HepG2 (cell line): ENCODE measurements at regions not wholly inside any gene's neighbourhood (a gene's known extent, or its start where the extent isn't known, plus 50 kb on each side); places are given as distances from the start of the nearest gene placed in this dataset.

Source experiments
- AGO2 ChIP-seq: fragments of 200-400 bp; formaldehyde crosslinking; optimal IDR thresholded peaks from 2 replicates; pipeline ENCODE3; 2017; ENCODE audit warnings: mild to moderate bottlenecking, low read depth, low read length, moderate library complexity
- MED8 ChIP-seq: sonication (generic); formaldehyde crosslinking; IDR thresholded peaks from 2 replicates; pipeline ENCODE4 v1.8.1; 2023; ENCODE audit warnings: mild to moderate bottlenecking, missing genetic modification reagents; ENCODE audit not compliant: insufficient replicate concordance
- PRDM15 ChIP-seq: sonication (generic); formaldehyde crosslinking; IDR thresholded peaks from 2 replicates; pipeline ENCODE4 v1.4.0; 2020; ENCODE audit warnings: missing genetic modification reagents
- XBP1 ChIP-seq: sonication (generic); formaldehyde crosslinking; IDR thresholded peaks from 2 replicates; pipeline ENCODE4 v1.5.0; 2020; ENCODE audit warnings: missing genetic modification reagents
- ZNF10 ChIP-seq: sonication (generic); formaldehyde crosslinking; IDR thresholded peaks from 2 replicates; pipeline ENCODE4 v1.4.0; 2020; ENCODE audit warnings: mild to moderate bottlenecking, low read depth, missing genetic modification reagents, borderline replicate concordance
- ZNF414 ChIP-seq: sonication (generic); formaldehyde crosslinking; IDR thresholded peaks from 2 replicates; pipeline ENCODE4 v1.5.0; 2020; ENCODE audit warnings: missing genetic modification reagents
- ZNF609 ChIP-seq: sonication (generic); formaldehyde crosslinking; IDR thresholded peaks from 2 replicates; pipeline ENCODE4 v1.4.0; 2020; ENCODE audit warnings: mild to moderate bottlenecking, missing genetic modification reagents, borderline replicate concordance
- ZNF614 ChIP-seq: IDR thresholded peaks from 2 replicates; pipeline ENCODE4 v1.6.1; 2018; ENCODE audit warnings: missing biosample characterization, missing genetic modification reagents, inconsistent platforms, borderline replicate concordance
- TF ChIP-seq, protein P1 (sequence below): sonication (generic); formaldehyde crosslinking; IDR thresholded peaks from 2 replicates; pipeline ENCODE4 v1.5.0; 2020; ENCODE audit warnings: mild to moderate bottlenecking, missing genetic modification reagents, borderline replicate concordance

DNA sequence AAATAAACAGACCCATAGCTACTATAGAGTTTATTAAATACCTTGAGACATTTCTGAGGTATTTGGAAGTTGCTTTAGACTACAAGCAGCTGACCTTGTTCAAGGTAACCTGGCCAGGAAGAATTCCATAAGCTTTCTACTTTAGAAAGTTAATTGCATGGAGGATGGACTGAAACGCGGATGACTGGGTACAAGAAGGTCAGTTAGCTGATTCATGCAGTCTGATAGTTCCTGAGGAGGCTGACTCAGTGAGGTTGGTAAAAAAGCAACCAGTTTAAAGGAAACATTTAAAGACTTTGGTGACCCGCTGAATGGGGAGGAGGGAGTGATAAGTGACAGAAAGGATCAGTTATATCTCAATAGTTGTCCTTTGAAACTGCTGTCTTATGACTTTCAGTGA is 670.1 kb upstream of the CDH9 start (continued):
- no peak for TF ChIP-seq ZNF609 (CRISPR knock-in tag)
- TF ChIP-seq AGO2, result no peak
- TF ChIP-seq XBP1 (CRISPR knock-in tag), result no peak
- TF ChIP-seq ZNF10 (CRISPR knock-in tag), result no peak
- no peak for TF ChIP-seq ZNF414
- TF ChIP-seq, protein P1, sequence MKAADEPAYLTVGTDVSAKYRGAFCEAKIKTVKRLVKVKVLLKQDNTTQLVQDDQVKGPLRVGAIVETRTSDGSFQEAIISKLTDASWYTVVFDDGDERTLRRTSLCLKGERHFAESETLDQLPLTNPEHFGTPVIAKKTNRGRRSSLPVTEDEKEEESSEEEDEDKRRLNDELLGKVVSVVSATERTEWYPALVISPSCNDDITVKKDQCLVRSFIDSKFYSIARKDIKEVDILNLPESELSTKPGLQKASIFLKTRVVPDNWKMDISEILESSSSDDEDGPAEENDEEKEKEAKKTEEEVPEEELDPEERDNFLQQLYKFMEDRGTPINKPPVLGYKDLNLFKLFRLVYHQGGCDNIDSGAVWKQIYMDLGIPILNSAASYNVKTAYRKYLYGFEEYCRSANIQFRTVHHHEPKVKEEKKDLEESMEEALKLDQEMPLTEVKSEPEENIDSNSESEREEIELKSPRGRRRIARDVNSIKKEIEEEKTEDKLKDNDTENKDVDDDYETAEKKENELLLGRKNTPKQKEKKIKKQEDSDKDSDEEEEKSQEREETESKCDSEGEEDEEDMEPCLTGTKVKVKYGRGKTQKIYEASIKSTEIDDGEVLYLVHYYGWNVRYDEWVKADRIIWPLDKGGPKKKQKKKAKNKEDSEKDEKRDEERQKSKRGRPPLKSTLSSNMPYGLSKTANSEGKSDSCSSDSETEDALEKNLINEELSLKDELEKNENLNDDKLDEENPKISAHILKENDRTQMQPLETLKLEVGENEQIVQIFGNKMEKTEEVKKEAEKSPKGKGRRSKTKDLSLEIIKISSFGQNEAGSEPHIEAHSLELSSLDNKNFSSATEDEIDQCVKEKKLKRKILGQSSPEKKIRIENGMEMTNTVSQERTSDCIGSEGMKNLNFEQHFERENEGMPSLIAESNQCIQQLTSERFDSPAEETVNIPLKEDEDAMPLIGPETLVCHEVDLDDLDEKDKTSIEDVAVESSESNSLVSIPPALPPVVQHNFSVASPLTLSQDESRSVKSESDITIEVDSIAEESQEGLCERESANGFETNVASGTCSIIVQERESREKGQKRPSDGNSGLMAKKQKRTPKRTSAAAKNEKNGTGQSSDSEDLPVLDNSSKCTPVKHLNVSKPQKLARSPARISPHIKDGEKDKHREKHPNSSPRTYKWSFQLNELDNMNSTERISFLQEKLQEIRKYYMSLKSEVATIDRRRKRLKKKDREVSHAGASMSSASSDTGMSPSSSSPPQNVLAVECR, result no peak
- TF ChIP-seq ZNF614 (CRISPR knock-in tag), result no peak
- TF ChIP-seq PRDM15 (CRISPR knock-in tag), result no peak
- TF ChIP-seq MED8 (CRISPR knock-in tag), result no peak
